Calu3 (cell line): ENCODE measurements at regions not wholly inside any gene's neighbourhood (a gene's known extent, or its start where the extent isn't known, plus 50 kb on each side); places are given as distances from the start of the nearest gene placed in this dataset.

Experiments used
- BruUV-seq: library from RNA; stranded (reverse); fragments of 400-500 nt; replicated peaks from 2 replicates; lab custom pipeline; 2021; lab: Mats Ljungman, UMichigan
- CTCF ChIA-PET: fragments of 300-600 bp; sonication (Branson Sonifier 250); formaldehyde crosslinking; loops from one replicate; lab custom pipeline; 2022; ENCODE audit warnings: antibody characterized with exemption; lab: Charles Lee
- DNase-seq: peaks from one replicate; pipeline ENCODE4 v3.0.0; 2022
- H3K27ac Mint-ChIP-seq: one replicate; pipeline ENCODE4 v1.8.0; 2022; ENCODE audit warnings: mixed read lengths; ENCODE audit not compliant: unreplicated experiment
- H3K27me3 Mint-ChIP-seq: one replicate; pipeline ENCODE4 v1.8.0; 2022; ENCODE audit warnings: mixed read lengths; ENCODE audit not compliant: unreplicated experiment
- H3K36me3 Mint-ChIP-seq: one replicate; pipeline ENCODE4 v1.8.0; 2022; ENCODE audit warnings: mild to moderate bottlenecking, moderate library complexity, mixed read lengths; ENCODE audit not compliant: insufficient read depth, unreplicated experiment
- H3K4me1 Mint-ChIP-seq: one replicate; pipeline ENCODE4 v1.8.0; 2022; ENCODE audit warnings: mild to moderate bottlenecking, low read depth, mixed read lengths; ENCODE audit not compliant: unreplicated experiment
- H3K4me3 Mint-ChIP-seq: one replicate; pipeline ENCODE4 v1.8.0; 2022; ENCODE audit warnings: mild to moderate bottlenecking, low read depth, moderate library complexity, mixed read lengths; ENCODE audit not compliant: unreplicated experiment
- H3K9me3 Mint-ChIP-seq: one replicate; pipeline ENCODE4 v1.8.0; 2022; ENCODE audit warnings: low read depth, mixed read lengths; ENCODE audit not compliant: unreplicated experiment
- intact Hi-C: fragments of 100-400 bp; cut with micrococcal nuclease; formaldehyde crosslinking; loops from one replicate; pipeline ENCODE4 v1.10.0; 2022; ENCODE audit not compliant: unreplicated experiment
- TF ChIP-seq, protein P1 (sequence below): fragments of 200-600 bp; IDR thresholded peaks from one replicate; pipeline ENCODE4 v1.8.0; 2022; ENCODE audit warnings: antibody characterized with exemption; ENCODE audit not compliant: unreplicated experiment

DNA sequence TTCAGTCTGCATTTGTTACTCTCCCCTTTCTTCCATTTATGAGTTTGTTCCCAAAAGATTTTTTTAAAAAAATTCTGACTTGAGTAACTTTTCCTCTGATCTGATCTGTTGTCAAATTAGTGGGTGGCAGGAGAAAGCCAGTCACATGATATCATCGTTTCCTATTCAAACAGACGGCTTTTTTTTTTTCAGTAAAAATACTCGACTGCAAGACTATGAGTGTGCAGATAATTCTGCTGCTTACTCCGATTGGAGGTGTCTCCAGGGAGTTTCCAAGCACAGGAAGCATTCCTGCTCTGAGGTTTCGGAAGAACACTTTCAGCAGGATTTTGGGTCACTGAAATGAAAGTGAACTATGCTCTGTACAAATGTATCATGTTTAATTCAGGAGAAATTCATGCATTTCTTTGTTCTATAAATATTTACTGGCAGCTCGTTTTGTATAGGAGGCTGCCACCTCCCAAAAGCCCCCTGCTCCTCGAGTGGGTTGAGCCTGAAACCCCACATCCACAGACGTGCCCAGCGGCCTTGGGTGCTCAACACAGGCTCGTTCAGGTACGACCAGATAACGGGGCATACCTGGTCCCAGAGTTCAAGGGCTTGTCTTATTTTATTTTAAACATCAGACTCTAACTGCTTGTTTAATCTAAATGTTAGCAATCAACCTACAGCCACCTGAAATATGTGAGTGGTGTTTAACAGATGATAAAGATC, 126.9 kb upstream of the ZNF516 start:
- intact Hi-C loops, result loop anchor here (2.0 to 5.0 kb wide), 3 partner anchors 130 to 730 kb away; no protein-coding TSS in a partner anchor
- Mint-ChIP-seq H3K36me3 (no peaks in the 10 kb centered on the region), H3K27ac (no peak overlapping the region), H3K9me3 (no peaks in the 10 kb centered on the region), H3K4me1 (peaks cover 14% of the 10 kb centered on the region), H3K27me3 (peaks cover 13% of the 10 kb centered on the region), H3K4me3 (no peak overlapping the region)
- TF ChIP-seq, protein P1, sequence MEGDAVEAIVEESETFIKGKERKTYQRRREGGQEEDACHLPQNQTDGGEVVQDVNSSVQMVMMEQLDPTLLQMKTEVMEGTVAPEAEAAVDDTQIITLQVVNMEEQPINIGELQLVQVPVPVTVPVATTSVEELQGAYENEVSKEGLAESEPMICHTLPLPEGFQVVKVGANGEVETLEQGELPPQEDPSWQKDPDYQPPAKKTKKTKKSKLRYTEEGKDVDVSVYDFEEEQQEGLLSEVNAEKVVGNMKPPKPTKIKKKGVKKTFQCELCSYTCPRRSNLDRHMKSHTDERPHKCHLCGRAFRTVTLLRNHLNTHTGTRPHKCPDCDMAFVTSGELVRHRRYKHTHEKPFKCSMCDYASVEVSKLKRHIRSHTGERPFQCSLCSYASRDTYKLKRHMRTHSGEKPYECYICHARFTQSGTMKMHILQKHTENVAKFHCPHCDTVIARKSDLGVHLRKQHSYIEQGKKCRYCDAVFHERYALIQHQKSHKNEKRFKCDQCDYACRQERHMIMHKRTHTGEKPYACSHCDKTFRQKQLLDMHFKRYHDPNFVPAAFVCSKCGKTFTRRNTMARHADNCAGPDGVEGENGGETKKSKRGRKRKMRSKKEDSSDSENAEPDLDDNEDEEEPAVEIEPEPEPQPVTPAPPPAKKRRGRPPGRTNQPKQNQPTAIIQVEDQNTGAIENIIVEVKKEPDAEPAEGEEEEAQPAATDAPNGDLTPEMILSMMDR, result no peak
- CTCF ChIA-PET, result interaction anchor here (0.7 kb wide), 1 partner anchor 143 kb away, joined by 4 read pairs; no protein-coding TSS in a partner anchor
- no peak for DNase-seq
- BruUV-seq, result no TSS peak

- H3K4me1 Mint-ChIP-seq, result peaks cover 14% of the 10 kb centered on the region
- CTCF ChIA-PET, result interaction anchor here (0.7 kb wide), 1 partner anchor 142 kb away, joined by 4 read pairs; no protein-coding TSS in a partner anchor
Observed at GRCh38 chr18:76621226-76621625, 126.2 kb upstream of the ZNF516 start.

DNA sequence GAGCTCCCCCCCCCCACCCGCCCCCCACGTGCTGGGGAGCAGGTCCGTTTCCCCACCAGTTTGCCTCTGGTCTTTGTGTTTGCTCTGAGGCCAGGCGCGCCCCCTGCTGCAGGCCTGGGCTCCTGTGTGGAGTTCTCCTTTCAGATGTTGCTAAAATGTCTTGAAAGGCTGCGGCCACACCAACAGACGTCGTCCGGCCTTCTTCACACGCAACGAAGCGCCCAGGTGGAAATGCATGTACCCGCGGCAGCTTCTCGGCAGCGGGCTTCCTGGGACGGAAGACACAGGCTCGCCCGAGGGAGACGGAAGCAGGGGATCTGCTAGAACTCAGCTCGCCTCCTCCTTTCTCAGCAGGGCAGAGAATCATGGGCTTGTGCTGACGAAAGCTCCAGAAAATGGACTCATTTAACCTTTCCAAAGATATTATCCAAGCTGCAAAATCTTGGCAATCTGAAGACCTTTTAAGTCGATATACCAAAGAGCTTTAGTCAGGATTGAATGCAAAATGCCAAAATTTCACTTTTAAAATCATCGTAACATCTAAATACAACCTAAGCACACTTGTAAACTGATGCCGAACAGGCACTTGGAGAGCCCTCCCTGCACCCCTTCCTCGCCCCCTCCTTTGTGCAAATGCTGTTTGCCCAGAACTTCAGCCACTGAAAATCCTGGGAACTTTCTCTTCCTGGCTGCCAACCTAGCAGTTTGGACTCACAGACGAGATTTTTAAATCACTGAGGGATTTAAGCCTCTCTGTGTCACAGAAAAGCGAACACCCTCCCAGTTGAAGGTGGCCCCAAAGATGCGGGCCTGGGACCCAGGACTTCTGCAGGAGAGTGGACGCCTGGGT, 125.5 kb upstream of the ZNF516 start:
- H3K4me3 Mint-ChIP-seq, result peak overlapping the region; percentile 50
- CTCF ChIA-PET, result interaction anchor here (0.6 to 1.1 kb wide), 5 partner anchors 61 to 328 kb away, joined by 3 to 6 read pairs (median 3); no protein-coding TSS in a partner anchor
- TF ChIP-seq, protein P1, result peak; percentile 63
- no peak overlapping the region for H3K27ac Mint-ChIP-seq
- H3K9me3 Mint-ChIP-seq, result no peaks in the 10 kb centered on the region
- no peaks in the 10 kb centered on the region for H3K36me3 Mint-ChIP-seq
- intact Hi-C loops, result loop anchor here (2.0 to 5.0 kb wide), 3 partner anchors 128 to 728 kb away; no protein-coding TSS in a partner anchor
- H3K4me1 Mint-ChIP-seq, result peaks cover 14% of the 10 kb centered on the region
- no TSS peak for BruUV-seq
- peaks cover 19% of the 10 kb centered on the region for H3K27me3 Mint-ChIP-seq
- DNase-seq, result peak; percentile 73

More at GRCh38 chr18:76621226-76621625, 126.2 kb upstream of the ZNF516 start:
- TF ChIP-seq, protein P1, result no peak
- intact Hi-C loops, result loop anchor here (2.0 to 5.0 kb wide), 3 partner anchors 129 to 729 kb away; no protein-coding TSS in a partner anchor
- DNase-seq, result no peak
- H3K9me3 Mint-ChIP-seq, result no peaks in the 10 kb centered on the region
- no peaks in the 10 kb centered on the region for H3K36me3 Mint-ChIP-seq
- no TSS peak for BruUV-seq
- peak overlapping the region; percentile 50 for H3K4me3 Mint-ChIP-seq
- H3K27me3 Mint-ChIP-seq, result peaks cover 13% of the 10 kb centered on the region
- no peak overlapping the region for H3K27ac Mint-ChIP-seq

DNA sequence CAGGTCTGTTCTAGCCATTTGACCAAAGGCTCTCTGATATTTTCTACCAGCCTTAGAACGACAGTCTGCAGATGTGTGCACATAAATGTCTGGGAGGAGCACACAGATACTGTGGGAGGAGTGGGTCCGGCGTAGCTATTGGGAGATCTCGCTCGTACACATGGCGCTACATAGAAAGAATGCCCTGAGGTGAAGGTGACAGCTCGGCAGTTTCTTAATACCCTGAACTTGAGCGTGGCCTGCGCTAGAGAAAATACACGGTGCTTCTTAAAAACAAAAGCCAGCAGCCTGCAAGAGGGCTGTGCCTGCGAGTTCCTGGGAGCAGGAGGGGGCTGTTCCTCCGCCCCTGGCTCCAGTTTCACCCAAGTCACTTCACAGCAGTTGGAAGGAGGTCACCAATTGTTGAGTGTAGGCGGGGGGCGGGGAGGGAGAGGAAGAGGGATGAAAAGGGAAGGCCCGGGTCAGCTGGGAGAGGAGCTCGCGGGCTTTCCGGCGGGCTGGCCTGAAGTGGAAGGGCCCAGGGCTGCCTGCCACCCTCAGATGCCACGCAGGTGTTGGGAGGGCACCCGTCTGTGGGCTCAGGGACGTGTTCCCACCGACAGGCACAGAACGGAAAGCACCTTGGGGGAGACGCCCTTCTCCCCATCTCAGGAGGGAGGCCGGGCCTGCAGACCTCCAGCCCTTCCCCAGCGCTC, 124.7 kb upstream of the ZNF516 start:
- CTCF ChIA-PET, result interaction anchor here (0.6 to 1.1 kb wide), 5 partner anchors 60 to 329 kb away, joined by 3 to 6 read pairs (median 3); no protein-coding TSS in a partner anchor
- no peaks in the 10 kb centered on the region for H3K36me3 Mint-ChIP-seq
- no TSS peak for BruUV-seq

More for the DNA sequence above, 124.7 kb upstream of the ZNF516 start:
- Mint-ChIP-seq H3K4me1 (peaks cover 14% of the 10 kb centered on the region), H3K4me3 (peak overlapping the region; percentile 50), H3K27me3 (peaks cover 24% of the 10 kb centered on the region), H3K9me3 (no peaks in the 10 kb centered on the region), H3K27ac (no peak overlapping the region)
- TF ChIP-seq, protein P1, result no peak
- intact Hi-C loops, result loop anchor here (2.0 to 5.0 kb wide), 3 partner anchors 127 to 727 kb away; no protein-coding TSS in a partner anchor
- no peak for DNase-seq
